ELF-1 (cell line): ENCODE measurements at regions not wholly inside any gene's neighbourhood (a gene's known extent, or its start where the extent isn't known, plus 50 kb on each side); places are given as distances from the start of the nearest gene placed in this dataset.

Source experiments
- DNase-seq: peaks from one replicate; pipeline ENCODE4 v3.0.0-alpha.2; 2016; ENCODE audit warnings: low read depth, low spot score

DNA sequence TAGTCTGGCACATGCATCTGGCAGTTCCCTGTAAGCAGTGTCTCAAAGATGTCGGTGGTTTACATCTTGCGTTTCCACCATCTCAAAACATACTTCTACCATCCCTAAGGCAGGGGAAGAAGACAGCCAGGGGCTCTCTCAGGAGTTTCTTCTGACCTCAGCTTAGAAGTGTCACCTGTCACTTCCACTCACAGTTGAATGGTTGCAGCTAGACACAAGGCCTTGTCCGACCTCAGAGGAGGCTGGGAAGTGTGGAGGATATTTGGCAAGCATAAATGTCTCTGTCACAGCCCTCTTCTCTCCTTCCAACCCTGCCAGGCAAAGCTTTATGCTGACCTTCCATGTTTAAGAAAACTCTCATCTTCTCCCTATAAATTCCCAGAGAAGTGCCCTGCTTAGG lies 193.3 kb downstream of the HERPUD2 start:
- DNase-seq = no peak

- no peak for DNase-seq
Observed at GRCh38 chr7:35499226-35499625, 195.7 kb downstream of the HERPUD2 start.

DNA sequence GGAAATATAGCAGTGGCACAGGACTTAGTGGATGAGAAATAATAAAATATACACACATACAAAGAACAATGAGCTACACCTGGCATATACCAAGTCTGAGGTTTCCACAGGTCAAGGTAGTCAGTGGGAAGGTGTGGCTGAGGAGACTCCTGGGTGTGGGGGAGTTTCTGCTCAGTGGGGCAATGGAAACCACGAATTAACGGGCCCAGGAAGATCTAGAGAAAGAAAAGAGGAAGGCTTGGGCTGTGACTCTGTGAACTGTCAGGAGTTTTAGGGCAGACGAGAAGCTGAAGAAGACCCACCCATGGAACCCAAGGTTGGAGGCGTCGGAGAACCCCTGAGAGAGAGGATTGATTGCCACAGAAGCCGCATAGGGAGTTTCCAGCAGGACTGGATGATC lies 196.5 kb downstream of the HERPUD2 start:
- no peak for DNase-seq

GRCh38 chr7:35495844-35496243 lies 199.1 kb downstream of the HERPUD2 start:
- DNase-seq = no peak

- DNase-seq = no peak
Observed at GRCh38 chr7:35495377-35495776, 199.6 kb downstream of the HERPUD2 start.

- no peak for DNase-seq
Observed at GRCh38 chr7:35494407-35494806, 200.5 kb downstream of the HERPUD2 start.

GRCh38 chr7:35492451-35493175 lies 202.3 kb downstream of the HERPUD2 start:
- DNase-seq = no peak

DNA sequence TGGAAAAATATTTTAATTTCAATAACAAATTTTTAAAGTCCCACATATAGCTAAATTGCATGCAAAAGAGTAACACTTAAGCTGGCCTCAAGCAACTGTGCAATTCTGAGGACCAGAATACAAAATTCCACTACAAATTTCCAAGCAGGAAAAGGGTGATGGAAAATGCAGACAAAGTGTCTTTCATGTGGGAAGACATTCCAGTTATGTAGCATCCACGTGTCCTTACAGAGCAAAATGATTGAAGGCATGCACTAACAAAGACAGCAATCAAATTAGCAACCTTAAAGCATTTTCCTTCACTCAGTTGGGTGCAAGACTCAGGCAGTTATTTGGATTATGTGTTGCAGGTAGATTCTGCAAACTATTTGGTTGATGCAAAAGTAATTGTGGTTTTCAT lies 203.7 kb downstream of the HERPUD2 start:
- DNase-seq = no peak

DNA sequence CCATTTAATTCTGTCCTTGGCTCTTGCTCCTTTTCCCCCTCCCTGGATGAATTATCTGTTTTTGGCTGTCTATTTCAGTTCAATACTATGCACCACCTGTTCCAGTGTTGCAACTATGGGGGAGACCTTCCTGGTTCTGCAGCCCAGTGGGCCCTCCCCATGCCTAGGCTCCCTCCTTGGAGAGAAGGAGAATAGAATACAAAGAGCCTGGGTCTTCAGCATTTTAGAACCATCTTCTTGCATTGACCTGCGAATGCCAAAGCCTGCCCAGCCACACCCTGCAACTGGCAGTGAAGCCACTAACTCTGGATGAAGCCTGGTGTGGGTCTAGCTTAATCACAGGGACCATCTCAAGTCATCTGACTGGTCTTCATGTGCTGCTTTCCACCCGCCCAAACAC lies 207.1 kb downstream of the HERPUD2 start:
- no peak for DNase-seq

GRCh38 chr7:35487402-35487801 lies 207.5 kb downstream of the HERPUD2 start:
- DNase-seq = no peak

- peak; percentile 40 for DNase-seq
Observed at GRCh38 chr7:35485436-35485835, 209.5 kb downstream of the HERPUD2 start.

- no peak for DNase-seq
Observed at GRCh38 chr7:35483568-35483967, 211.4 kb downstream of the HERPUD2 start.

DNA sequence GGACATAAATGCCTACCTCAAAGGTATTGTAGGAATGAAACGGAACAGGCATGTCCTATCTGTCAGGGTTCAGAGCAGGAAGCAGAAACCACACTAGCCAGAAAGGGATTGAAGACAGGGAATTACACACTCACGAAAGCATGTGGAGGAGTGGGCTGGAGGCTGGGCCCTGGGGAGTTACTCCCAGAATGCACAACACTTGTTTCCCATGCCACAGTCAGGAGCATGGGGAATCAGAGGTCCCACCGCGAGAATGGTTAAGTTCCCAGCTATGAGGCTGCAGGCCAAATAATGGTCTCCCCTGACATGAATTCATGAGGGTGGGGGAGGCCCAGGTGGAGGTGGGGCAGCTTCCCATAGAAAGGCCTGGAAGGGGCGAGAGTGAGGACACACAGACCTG lies 212.7 kb downstream of the HERPUD2 start:
- peak; percentile 68 for DNase-seq

- no peak for DNase-seq
Observed at GRCh38 chr7:35480806-35481205, 214.1 kb downstream of the HERPUD2 start.

DNA sequence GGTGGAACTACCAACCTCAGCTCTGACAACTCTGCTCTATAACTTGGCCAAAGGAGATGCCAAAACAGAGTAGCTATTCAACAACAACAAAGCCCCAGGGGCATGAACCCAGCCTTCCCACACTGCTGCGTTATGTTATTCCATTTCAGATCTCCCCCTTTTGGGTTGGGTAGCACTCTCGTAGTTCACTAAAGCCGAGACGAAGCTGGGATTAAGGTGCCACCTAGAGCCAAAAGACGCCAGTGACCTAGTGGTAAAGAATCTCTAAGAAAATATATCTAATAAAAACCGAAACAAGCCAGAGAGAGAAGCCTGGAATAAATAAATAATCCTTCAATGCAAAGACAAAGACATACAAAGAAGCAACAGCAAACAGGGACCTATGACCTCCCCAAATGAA lies 217.3 kb downstream of the HERPUD2 start:
- DNase-seq = no peak

DNA sequence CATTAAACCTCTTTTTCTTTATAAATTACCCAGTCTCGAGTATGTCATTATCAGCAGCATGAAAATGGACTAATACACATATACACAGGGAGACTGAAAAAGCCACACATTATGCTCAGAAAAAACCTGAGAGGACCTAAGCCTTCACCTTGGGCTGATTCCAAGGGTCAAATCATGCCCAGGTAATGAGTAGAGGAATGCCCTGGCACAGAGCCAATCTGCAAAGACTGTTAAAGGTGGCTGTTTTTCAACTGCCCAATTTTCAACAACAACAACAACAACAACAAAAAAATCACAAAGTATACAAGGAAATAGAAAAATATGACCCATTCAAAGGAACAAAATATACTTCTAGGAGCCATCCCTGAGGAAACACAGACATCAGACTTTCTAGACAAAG lies 220.2 kb upstream of the TBX20 start:
- no peak for DNase-seq

DNA sequence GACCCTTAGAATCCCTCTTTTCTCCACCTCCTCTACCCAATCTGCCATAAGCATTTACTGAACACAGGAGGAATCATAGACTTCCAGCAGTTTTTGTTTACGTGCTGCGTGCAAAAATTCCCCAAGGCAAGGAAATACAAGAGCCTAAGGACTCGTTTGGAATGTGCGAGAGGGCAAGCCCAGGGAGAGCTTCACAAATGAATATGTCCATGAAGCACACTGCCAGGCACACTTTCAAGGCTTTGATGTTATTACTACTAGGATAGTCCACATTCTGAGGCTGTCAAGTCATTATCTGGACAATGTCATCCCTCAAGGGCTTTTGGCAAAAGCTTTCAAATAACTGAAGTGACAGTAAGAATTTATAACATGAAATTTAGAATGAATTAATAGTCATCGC lies 214.7 kb upstream of the TBX20 start:
- DNase-seq = peak; percentile 24

DNA sequence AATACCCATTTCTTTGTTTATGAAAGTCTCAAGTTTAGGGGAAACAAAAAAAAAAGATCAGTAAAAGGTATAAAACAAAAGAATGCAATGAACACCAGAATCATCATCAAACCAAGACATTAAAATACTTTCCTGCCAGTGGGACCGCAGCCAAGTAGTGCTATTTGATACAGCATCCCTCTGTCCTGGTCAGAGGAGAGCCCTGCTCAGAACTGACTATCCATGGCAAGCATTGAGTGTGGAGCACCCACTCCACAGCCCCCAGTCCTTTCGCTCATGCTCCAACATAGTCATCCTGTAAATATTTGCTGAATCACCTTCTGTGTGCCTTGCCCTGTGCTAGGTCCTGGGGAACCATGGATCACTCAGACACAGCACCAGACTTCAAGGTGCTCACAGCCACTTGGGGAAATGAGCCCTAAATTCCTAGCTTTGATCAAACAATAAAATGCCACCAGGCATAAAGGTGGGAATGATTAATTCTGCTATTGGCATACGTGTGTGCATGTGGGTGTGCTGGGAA lies 213.6 kb upstream of the TBX20 start:
- DNase-seq = no peak

- no peak for DNase-seq
Observed at GRCh38 chr7:35465791-35466336, 212.0 kb upstream of the TBX20 start.

GRCh38 chr7:35463751-35464150 lies 209.9 kb upstream of the TBX20 start:
- DNase-seq = no peak

- DNase-seq = no peak
Observed at GRCh38 chr7:35463176-35463700, 209.3 kb upstream of the TBX20 start.

- DNase-seq = no peak
Observed at GRCh38 chr7:35454575-35455385, 200.9 kb upstream of the TBX20 start.
